Natural killer cell treated with Interleukin-12 subunit alpha and Interleukin-12 subunit beta and Interleukin-15 and Interleukin-18, amount 100 ng/mL, for 72 hours (primary cell): ENCODE measurements at regions not wholly inside any gene's neighbourhood (a gene's known extent, or its start where the extent isn't known, plus 50 kb on each side); places are given as distances from the start of the nearest gene placed in this dataset.

ENCODE experiments used
- ATAC-seq, 2 donors: fragments of 150-1000 bp; cut with Tn5 transposase in 1 of 2; sonication (Bioruptor Pico), chemical (Tn5 transposase) in 1 of 2; 2 replicates each; pipeline ENCODE4 v1.10.0; 2021
- DNase-seq: peaks from one replicate; pipeline ENCODE4 v3.0.0; 2022; ENCODE audit warnings: low spot score
- H3K27ac Mint-ChIP-seq, 2 donors: 1 replicate in 1 of 2; 2 replicates in 1 of 2; pipeline ENCODE4 v1.8.0; 2022; ENCODE audit warnings: mixed read lengths in 2 of 2, mild to moderate bottlenecking in 1 of 2, moderate library complexity in 1 of 2
- H3K27me3 Mint-ChIP-seq, 2 donors: 1 replicate in 1 of 2; 2 replicates in 1 of 2; pipeline ENCODE4 v1.8.0; 2022; ENCODE audit warnings: mixed read lengths in 2 of 2
- H3K36me3 Mint-ChIP-seq: one replicate; pipeline ENCODE4 v1.8.0; 2022; ENCODE audit warnings: mixed read lengths
- H3K4me1 Mint-ChIP-seq, 2 donors: 1 replicate in 1 of 2; 2 replicates in 1 of 2; pipeline ENCODE4 v1.8.0; 2022; ENCODE audit warnings: low read depth in 2 of 2, mixed read lengths in 2 of 2, mild to moderate bottlenecking in 1 of 2
- H3K4me3 Mint-ChIP-seq: one replicate; pipeline ENCODE4 v1.8.0; 2022; ENCODE audit warnings: mixed read lengths
- H3K9me3 Mint-ChIP-seq: 2 replicates; pipeline ENCODE4 v1.8.0; 2022; ENCODE audit warnings: mixed read lengths

GRCh38 chr1:62955666-62956065, 171.7 kb downstream of the ATG4C start:
- H3K4me3 Mint-ChIP-seq: no peak overlapping the region

GRCh38 chr1:62962014-62962812, 178.3 kb downstream of the ATG4C start:
- H3K27ac Mint-ChIP-seq: no peak overlapping the region
- ATAC-seq: no peak
- no peaks in the 10 kb centered on the region for H3K36me3 Mint-ChIP-seq
- no peak for DNase-seq
- no peak overlapping the region for H3K4me3 Mint-ChIP-seq
- H3K27me3 Mint-ChIP-seq: peaks cover 11 to 13% of the 10 kb centered on the region in 2 donors
- H3K9me3 Mint-ChIP-seq: no peaks in the 10 kb centered on the region
- H3K4me1 Mint-ChIP-seq: no peaks in the 10 kb centered on the region

More at GRCh38 chr1:62955666-62956065, 171.7 kb downstream of the ATG4C start:
- DNase-seq (no peak), ATAC-seq (no peak)
- no peaks in the 10 kb centered on the region for H3K4me1 Mint-ChIP-seq
- no peaks in the 10 kb centered on the region for H3K9me3 Mint-ChIP-seq
- peaks cover 13 to 27% of the 10 kb centered on the region in 2 donors for H3K27me3 Mint-ChIP-seq
- no peaks in the 10 kb centered on the region for H3K36me3 Mint-ChIP-seq
- no peak overlapping the region for H3K27ac Mint-ChIP-seq

DNA sequence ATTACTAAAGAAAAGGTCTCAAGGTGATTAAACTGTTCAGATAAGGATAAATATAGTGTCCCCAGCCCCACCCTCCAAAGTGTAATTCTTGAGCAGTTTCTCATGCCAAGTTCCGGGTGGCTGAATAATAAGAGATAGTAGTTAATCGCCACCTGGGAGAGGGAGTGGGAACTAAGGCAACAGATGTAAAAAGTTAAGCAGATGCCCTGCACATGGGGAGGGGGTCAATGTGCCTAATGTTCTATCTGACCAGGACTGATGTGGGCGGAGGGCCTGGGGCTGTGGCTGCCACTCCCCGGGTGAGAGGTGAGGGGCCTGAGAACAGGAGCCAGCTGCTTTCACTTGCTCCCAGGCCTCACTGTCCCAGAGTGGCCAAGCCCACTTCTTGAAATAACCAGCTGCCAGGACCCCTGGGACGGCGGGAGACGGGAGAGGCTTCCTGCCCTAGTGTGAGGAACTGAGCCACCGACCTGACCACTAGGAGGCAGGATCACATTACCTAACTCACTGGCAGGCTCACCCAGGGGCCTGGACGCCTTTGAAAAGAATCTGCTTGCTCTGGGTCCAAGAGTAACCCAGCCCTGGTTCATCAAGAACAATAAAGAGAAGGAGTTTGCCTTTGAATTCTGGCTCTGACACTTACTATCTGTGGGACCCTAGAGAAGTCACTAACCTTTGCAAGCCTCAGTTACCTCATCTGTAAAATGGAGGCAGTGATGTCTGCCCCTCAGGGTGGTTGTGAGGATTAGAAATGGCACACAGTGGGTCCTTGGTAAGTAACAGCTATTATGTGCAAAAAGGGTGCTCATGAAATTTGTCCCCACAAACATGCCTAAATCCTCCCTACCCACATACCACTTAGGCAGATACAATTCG, 179.2 kb downstream of the ATG4C start:
- Mint-ChIP-seq H3K4me1 (no peaks in the 10 kb centered on the region), H3K9me3 (no peaks in the 10 kb centered on the region), H3K27me3 (peaks cover 11% of the 10 kb centered on the region in 2 donors), H3K36me3 (no peaks in the 10 kb centered on the region), H3K27ac (no peak overlapping the region), H3K4me3 (no peak overlapping the region)
- DNase-seq (no peak), ATAC-seq (peak; percentile 27 to 30)

GRCh38 chr1:62964141-62964540, 180.2 kb downstream of the ATG4C start:
- DNase-seq (no peak), ATAC-seq (no peak)
- Mint-ChIP-seq H3K9me3 (no peaks in the 10 kb centered on the region), H3K4me3 (no peak overlapping the region), H3K36me3 (no peaks in the 10 kb centered on the region), H3K27ac (no peak overlapping the region), H3K4me1 (no peaks in the 10 kb centered on the region), H3K27me3 (peaks cover 9 to 11% of the 10 kb centered on the region in 2 donors)

DNA sequence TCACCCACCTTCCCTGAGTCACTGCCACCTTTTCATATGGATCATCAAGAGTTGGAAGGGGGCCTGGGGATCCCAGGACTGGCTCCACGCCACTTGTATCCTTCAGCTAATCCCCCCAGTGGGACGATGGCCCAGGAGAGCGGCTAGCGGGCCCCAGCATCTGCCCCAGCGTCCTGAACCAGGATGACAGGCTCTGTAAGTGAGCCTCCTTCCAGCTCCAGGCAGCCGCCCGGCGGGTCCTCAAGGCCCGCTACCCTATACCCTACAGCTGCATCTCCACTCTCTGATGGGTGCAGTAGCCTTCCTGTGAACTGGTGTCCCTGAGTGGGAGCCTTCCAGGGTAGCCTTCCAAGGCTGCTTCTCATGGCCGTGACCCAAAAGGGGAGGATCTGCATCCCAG, 183.1 kb downstream of the ATG4C start:
- ATAC-seq (peak in 1 of 2 donors; percentile 28), DNase-seq (no peak)
- Mint-ChIP-seq H3K9me3 (peaks cover 3% of the 10 kb centered on the region), H3K27ac (no peak overlapping the region), H3K4me3 (no peak overlapping the region), H3K36me3 (no peaks in the 10 kb centered on the region), H3K27me3 (peaks cover 6 to 10% of the 10 kb centered on the region in 2 donors), H3K4me1 (no peaks in the 10 kb centered on the region)

GRCh38 chr1:62977366-62977765, 193.4 kb downstream of the ATG4C start:
- no peak for DNase-seq

DNA sequence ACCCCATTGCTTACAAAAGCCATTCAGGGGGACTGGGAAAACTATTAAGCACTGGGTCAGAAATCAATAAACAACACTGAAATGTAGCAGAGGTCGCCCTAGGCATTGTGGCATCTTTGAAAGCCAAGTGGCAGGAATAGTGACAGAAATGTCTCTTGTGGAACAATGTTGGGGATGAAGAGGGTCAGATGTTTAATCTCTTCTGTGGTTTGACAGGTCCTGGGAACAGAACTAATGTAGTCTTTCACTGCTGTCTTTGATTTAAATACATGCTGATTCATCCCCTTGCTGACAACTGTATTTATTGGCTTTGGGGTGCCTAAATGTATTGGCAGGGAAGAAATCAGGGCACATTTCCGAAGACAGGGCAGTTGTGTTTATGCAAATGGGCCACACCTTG, 194.8 kb downstream of the ATG4C start:
- DNase-seq: no peak
- Mint-ChIP-seq H3K27ac (no peak overlapping the region), H3K4me3 (no peak overlapping the region), H3K9me3 (no peaks in the 10 kb centered on the region), H3K36me3 (no peaks in the 10 kb centered on the region), H3K4me1 (no peaks in the 10 kb centered on the region), H3K27me3 (peaks cover 22 to 23% of the 10 kb centered on the region in 2 donors)
- ATAC-seq: no peak

More at GRCh38 chr1:62977366-62977765, 193.4 kb downstream of the ATG4C start:
- Mint-ChIP-seq H3K4me3 (no peak overlapping the region), H3K36me3 (no peaks in the 10 kb centered on the region), H3K27ac (no peak overlapping the region), H3K27me3 (peaks cover 22 to 23% of the 10 kb centered on the region in 2 donors), H3K4me1 (no peaks in the 10 kb centered on the region), H3K9me3 (no peaks in the 10 kb centered on the region)
- no peak for ATAC-seq

- Mint-ChIP-seq H3K36me3 (no peaks in the 10 kb centered on the region), H3K9me3 (no peaks in the 10 kb centered on the region), H3K4me1 (no peaks in the 10 kb centered on the region), H3K27me3 (peaks cover 17 to 34% of the 10 kb centered on the region in 2 donors), H3K4me3 (no peak overlapping the region), H3K27ac (no peak overlapping the region)
- no peak for ATAC-seq
- no peak for DNase-seq
Measured at GRCh38 chr1:62981434-62981833, 197.5 kb downstream of the ATG4C start.

DNA sequence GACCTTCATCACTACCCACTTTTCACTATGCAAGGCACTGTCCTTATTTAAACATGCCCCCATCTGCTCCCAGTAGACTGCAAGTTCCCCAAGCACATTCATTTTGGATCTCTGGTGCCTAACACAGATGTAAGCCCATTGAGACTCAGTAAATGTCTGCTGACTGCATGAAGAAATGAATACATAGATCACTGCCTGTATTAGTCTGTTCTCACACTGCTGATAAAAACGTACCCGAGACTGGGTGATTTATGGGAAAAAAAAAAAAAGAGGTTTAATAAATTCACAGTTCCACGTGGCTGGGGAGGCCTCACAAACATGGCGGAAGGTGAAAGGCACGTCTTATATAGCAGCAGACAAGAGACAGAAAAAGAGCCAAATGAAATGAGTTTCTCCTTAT, 204.9 kb downstream of the ATG4C start:
- Mint-ChIP-seq H3K27ac (no peak overlapping the region), H3K9me3 (peaks cover 2% of the 10 kb centered on the region), H3K27me3 (peaks cover 27 to 53% of the 10 kb centered on the region in 2 donors), H3K4me1 (no peaks in the 10 kb centered on the region), H3K4me3 (no peak overlapping the region), H3K36me3 (no peaks in the 10 kb centered on the region)
- no peak for ATAC-seq
- no peak for DNase-seq

DNA sequence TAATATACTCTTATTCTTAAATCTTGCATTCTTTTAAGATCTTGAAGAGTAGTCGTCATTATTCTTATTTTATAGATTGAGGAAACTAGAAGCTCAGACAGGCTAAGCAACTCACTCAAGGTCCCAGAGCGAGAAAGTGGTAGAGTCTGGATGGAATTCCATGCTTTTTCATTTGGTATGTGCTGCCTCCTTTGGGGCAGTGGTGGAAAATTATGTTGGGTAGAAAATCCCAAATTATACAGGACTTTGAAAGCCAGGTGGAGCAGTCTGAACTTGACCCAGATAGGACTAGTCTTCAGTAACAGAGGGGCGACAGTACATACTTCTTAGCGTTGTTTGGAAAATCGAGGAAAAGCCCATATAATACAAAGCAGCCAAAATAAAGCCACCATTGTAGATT, 205.6 kb downstream of the ATG4C start:
- DNase-seq: no peak
- Mint-ChIP-seq H3K4me1 (no peaks in the 10 kb centered on the region), H3K9me3 (peaks cover 2% of the 10 kb centered on the region), H3K4me3 (no peak overlapping the region), H3K27me3 (peaks cover 27 to 53% of the 10 kb centered on the region in 2 donors), H3K36me3 (no peaks in the 10 kb centered on the region), H3K27ac (no peak overlapping the region)
- no peak for ATAC-seq

DNA sequence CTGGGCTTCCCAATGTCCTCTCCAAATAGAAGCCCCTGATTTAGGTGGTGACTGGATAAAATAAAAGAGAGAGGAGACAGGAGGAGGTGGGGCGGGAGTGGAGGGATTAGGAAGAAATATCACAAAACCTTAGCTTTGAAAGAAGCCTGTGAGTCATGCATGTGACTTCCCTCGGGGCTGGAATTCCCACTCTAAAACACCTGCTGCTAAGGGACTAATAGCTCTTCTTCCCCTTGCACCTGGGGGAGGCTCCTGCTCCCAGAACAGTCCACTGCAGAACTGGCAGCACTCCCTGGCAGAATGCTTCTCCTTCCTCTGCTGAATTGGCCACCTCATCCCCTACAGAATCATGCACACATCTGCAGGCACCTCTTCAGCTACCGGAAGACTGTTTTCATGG, 207.2 kb downstream of the ATG4C start:
- peaks cover 30 to 45% of the 10 kb centered on the region in 2 donors for H3K27me3 Mint-ChIP-seq
- no peak overlapping the region for H3K27ac Mint-ChIP-seq
- H3K36me3 Mint-ChIP-seq: no peaks in the 10 kb centered on the region
- peaks cover 2% of the 10 kb centered on the region for H3K9me3 Mint-ChIP-seq
- no peak overlapping the region for H3K4me3 Mint-ChIP-seq
- H3K4me1 Mint-ChIP-seq: no peaks in the 10 kb centered on the region
- DNase-seq (no peak), ATAC-seq (no peak)

GRCh38 chr1:62993844-62994243, 209.9 kb downstream of the ATG4C start:
- H3K4me3 Mint-ChIP-seq: no peak overlapping the region
- peaks cover 24 to 29% of the 10 kb centered on the region in 2 donors for H3K27me3 Mint-ChIP-seq
- H3K36me3 Mint-ChIP-seq: no peaks in the 10 kb centered on the region
- no peaks in the 10 kb centered on the region for H3K4me1 Mint-ChIP-seq
- H3K9me3 Mint-ChIP-seq: no peaks in the 10 kb centered on the region
- DNase-seq: no peak
- ATAC-seq: no peak
- H3K27ac Mint-ChIP-seq: no peak overlapping the region

- H3K36me3 Mint-ChIP-seq: no peaks in the 10 kb centered on the region
- no peak for ATAC-seq
- no peaks in the 10 kb centered on the region for H3K4me1 Mint-ChIP-seq
- H3K4me3 Mint-ChIP-seq: no peak overlapping the region
- no peak for DNase-seq
- H3K9me3 Mint-ChIP-seq: no peaks in the 10 kb centered on the region
- H3K27me3 Mint-ChIP-seq: peaks cover 25 to 29% of the 10 kb centered on the region in 2 donors
- H3K27ac Mint-ChIP-seq: no peak overlapping the region
Measured at GRCh38 chr1:62995173-62995572, 211.2 kb downstream of the ATG4C start.

- no peak overlapping the region for H3K4me3 Mint-ChIP-seq
- DNase-seq (no peak), ATAC-seq (no peak)
- H3K9me3 Mint-ChIP-seq: no peaks in the 10 kb centered on the region
- H3K4me1 Mint-ChIP-seq: no peaks in the 10 kb centered on the region
- no peak overlapping the region for H3K27ac Mint-ChIP-seq
- no peaks in the 10 kb centered on the region for H3K36me3 Mint-ChIP-seq
- peaks cover 20 to 22% of the 10 kb centered on the region in 2 donors for H3K27me3 Mint-ChIP-seq
Measured at GRCh38 chr1:62997884-62998283, 214.0 kb downstream of the ATG4C start.
